Kidney epithelial cell (primary cell): ENCODE measurements at regions not wholly inside any gene's neighbourhood (a gene's known extent, or its start where the extent isn't known, plus 50 kb on each side); places are given as distances from the start of the nearest gene placed in this dataset.
"Not testable (repeated sequence)": the region's sequence is repeated elsewhere in the genome, so short reads cannot be mapped to it uniquely, and the experiment has no call there.

Experiments used
- DNase-seq: peaks from one replicate; pipeline ENCODE4 v3.0.0-alpha.2; 2010; ENCODE audit warnings: low read depth
- H3K27me3 ChIP-seq: 2 replicates; pipeline ENCODE4 v1.6.0; 2011; ENCODE audit warnings: low read length; ENCODE audit not compliant: control insufficient read depth, insufficient read depth
- H3K36me3 ChIP-seq: 2 replicates; pipeline ENCODE4 v1.5.1; 2011; ENCODE audit warnings: low read length; ENCODE audit not compliant: control insufficient read depth, insufficient read depth
- H3K4me3 ChIP-seq: 2 replicates; pipeline ENCODE4 v1.5.1; 2011; ENCODE audit warnings: low read depth, mild to moderate bottlenecking, control low read depth, low read length
- TF ChIP-seq, protein P1 (sequence below): IDR thresholded peaks from 2 replicates; pipeline ENCODE4 v1.5.1; 2011; ENCODE audit warnings: mild to moderate bottlenecking, moderate library complexity, low read length, control low read depth, inconsistent platforms; ENCODE audit not compliant: insufficient read depth, poor library complexity, severe bottlenecking

DNA sequence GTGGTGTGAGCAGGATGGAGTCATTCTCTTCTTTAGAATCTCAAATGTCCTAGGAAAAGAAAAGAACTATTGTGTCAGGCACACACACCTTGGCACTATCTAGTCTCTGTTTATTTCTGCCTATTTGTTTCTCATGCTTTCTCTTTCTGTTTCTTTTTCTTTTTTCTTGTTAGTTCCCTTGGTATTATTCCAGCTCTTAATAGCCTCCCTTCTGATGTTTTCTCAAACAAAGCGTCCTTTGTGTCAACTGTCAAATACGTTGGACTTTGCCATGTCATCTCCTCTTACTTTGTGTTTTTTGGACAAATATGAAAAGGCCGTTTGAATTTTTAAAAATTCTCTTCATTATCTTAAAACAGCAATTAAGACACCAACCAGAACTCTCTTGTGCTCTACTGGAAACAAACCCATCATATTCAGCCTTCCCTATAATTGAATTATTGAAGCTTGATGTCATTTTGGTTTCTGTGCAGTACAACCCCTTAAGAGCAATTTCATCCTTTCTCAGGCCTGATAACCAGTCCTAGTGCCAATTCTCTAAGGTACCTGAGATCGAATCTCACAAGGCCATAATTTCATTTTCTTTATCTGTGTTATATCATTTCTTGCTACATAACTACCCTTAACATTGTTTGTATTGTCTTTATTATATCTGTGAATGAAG lies 497.8 kb upstream of the NRP1 start:
- Histone ChIP-seq H3K27me3 (no peaks in the 10 kb centered on the region), H3K4me3 (no peak overlapping the region), H3K36me3 (no peaks in the 10 kb centered on the region)
- DNase-seq, result no peak
- TF ChIP-seq, protein P1, sequence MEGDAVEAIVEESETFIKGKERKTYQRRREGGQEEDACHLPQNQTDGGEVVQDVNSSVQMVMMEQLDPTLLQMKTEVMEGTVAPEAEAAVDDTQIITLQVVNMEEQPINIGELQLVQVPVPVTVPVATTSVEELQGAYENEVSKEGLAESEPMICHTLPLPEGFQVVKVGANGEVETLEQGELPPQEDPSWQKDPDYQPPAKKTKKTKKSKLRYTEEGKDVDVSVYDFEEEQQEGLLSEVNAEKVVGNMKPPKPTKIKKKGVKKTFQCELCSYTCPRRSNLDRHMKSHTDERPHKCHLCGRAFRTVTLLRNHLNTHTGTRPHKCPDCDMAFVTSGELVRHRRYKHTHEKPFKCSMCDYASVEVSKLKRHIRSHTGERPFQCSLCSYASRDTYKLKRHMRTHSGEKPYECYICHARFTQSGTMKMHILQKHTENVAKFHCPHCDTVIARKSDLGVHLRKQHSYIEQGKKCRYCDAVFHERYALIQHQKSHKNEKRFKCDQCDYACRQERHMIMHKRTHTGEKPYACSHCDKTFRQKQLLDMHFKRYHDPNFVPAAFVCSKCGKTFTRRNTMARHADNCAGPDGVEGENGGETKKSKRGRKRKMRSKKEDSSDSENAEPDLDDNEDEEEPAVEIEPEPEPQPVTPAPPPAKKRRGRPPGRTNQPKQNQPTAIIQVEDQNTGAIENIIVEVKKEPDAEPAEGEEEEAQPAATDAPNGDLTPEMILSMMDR, result no peak

GRCh38 chr10:33831591-33831990 lies 497.1 kb upstream of the NRP1 start:
- Histone ChIP-seq H3K27me3 (no peaks in the 10 kb centered on the region), H3K4me3 (no peak overlapping the region), H3K36me3 (no peaks in the 10 kb centered on the region)
- TF ChIP-seq, protein P1, result no peak
- no peak for DNase-seq

DNA sequence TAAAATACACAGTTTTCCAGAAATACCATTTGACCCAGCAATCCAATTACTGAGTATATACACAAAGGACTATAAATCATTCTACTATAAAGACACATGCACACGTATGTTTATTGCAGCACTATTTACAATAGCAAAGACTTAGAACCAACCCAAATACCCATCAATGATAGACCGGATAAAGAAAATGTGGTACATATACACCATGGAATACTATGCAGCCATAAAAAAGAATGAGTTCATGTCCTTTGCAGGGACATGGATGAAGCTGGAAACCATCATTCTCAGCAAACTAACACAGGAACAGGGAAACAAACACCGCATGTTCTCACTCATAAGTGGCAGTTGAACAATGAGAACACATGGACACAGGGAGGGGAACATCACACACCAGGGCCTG lies 495.4 kb upstream of the NRP1 start:
- not testable (repeated sequence) for DNase-seq, H3K4me3 ChIP-seq, H3K27me3 ChIP-seq, H3K36me3 ChIP-seq

- DNase-seq, result no peak
Observed at GRCh38 chr10:33828592-33828991, 494.1 kb upstream of the NRP1 start.

GRCh38 chr10:33826186-33826585 lies 491.7 kb upstream of the NRP1 start:
- H3K36me3 ChIP-seq, result no peaks in the 10 kb centered on the region
- TF ChIP-seq, protein P1, result no peak
- no peaks in the 10 kb centered on the region for H3K27me3 ChIP-seq
- H3K4me3 ChIP-seq, result no peak overlapping the region
- no peak for DNase-seq

More at GRCh38 chr10:33828592-33828991, 494.1 kb upstream of the NRP1 start:
- Histone ChIP-seq H3K36me3 (no peaks in the 10 kb centered on the region), H3K4me3 (no peak overlapping the region), H3K27me3 (no peaks in the 10 kb centered on the region)
- TF ChIP-seq, protein P1, result no peak

DNA sequence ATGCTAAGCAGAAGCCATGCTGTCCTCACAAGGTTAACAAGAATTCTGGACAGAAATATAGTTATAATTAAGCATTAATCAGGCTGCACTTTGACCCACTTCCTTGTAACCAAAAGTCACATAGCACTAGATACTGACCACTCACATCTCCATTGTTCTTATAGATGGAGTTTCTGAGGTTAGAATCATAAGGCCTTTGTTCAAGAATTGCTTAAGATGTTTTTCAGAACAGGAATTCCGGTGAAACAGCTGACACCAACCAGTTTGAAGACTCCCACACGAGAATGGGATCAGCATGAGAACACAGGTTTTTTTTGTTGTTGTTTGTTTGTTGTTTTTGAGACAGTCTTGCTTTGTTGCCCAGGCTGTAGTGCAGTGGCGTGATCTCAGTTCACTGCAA lies 488.3 kb upstream of the NRP1 start:
- Histone ChIP-seq H3K27me3 (no peaks in the 10 kb centered on the region), H3K4me3 (no peak overlapping the region), H3K36me3 (no peaks in the 10 kb centered on the region)
- no peak for DNase-seq
- TF ChIP-seq, protein P1, result no peak
